Sciatic nerve (tissue), 2 donors: ENCODE measurements at regions not wholly inside any gene's neighbourhood (a gene's known extent, or its start where the extent isn't known, plus 50 kb on each side); places are given as distances from the start of the nearest gene placed in this dataset.

ENCODE experiments used
- ATAC-seq: fragments of 200-7000 bp; cut with Tn5 transposase; one replicate; pipeline ENCODE4 v1.9.1; 2020; ENCODE audit warnings: mild to moderate bottlenecking, moderate library complexity
- DNase-seq: peaks from one replicate; pipeline ENCODE4 v3.0.0-alpha.2; 2020; ENCODE audit warnings: low spot score
- intact Hi-C: fragments of 100-400 bp; cut with DNase I; formaldehyde crosslinking; loops from one replicate; pipeline ENCODE4 v1.14.2; 2022
- donor health status: DM: no; HTN: no; CAD: no.
- donor health status: DM: no; HTN: no; CAD: no.

- no peak for DNase-seq
- no peak for ATAC-seq
- intact Hi-C loops: no loop called here
These were observed 52.1 kb upstream of the ATP11B start for GRCh38 chr3:182741214-182741613.
